ENCODE measurements at regions not wholly inside any gene's neighbourhood (a gene's known extent, or its start where the extent isn't known, plus 50 kb on each side); places are given as distances from the start of the nearest gene placed in this dataset.

DNA sequence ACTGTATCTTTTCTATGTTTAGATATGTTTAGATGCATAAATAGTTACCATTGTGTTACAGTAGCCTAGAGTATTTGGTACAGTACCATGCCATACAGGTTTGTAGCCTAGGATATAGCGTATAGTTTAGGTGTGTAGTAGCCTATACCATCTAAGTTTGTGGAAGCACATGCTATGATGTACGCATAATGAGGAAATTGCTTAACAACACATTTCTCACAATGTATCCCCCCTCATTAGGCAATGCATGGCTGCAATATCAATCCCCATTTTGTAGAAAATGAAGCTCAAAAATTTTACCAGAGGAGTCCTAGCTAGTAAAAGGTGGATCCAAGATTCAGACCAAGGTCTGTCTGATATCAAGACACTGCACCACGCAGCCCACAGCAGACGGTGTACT is 376.4 kb upstream of the NFE2L3 start:
- TF ChIP-seq, protein P1, sequence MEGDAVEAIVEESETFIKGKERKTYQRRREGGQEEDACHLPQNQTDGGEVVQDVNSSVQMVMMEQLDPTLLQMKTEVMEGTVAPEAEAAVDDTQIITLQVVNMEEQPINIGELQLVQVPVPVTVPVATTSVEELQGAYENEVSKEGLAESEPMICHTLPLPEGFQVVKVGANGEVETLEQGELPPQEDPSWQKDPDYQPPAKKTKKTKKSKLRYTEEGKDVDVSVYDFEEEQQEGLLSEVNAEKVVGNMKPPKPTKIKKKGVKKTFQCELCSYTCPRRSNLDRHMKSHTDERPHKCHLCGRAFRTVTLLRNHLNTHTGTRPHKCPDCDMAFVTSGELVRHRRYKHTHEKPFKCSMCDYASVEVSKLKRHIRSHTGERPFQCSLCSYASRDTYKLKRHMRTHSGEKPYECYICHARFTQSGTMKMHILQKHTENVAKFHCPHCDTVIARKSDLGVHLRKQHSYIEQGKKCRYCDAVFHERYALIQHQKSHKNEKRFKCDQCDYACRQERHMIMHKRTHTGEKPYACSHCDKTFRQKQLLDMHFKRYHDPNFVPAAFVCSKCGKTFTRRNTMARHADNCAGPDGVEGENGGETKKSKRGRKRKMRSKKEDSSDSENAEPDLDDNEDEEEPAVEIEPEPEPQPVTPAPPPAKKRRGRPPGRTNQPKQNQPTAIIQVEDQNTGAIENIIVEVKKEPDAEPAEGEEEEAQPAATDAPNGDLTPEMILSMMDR (IDR thresholded peaks at IDR 0.05; ENCODE audit: poor library complexity, severe bottlenecking): no peak
- no peak for TF ChIP-seq EZH2 (IDR thresholded peaks at IDR 0.05; ENCODE audit: borderline replicate concordance, insufficient read depth, low read length, poor library complexity, severe bottlenecking)
- TF ChIP-seq EP300 (conservative IDR thresholded peaks at IDR 0.05; ENCODE audit: poor library complexity, severe bottlenecking): no peak
- TF ChIP-seq MXI1 (conservative IDR thresholded peaks at IDR 0.05; ENCODE audit: poor library complexity, severe bottlenecking): no peak
- no peak for TF ChIP-seq TAF1 (IDR thresholded peaks at IDR 0.05; ENCODE audit: low read depth)
- no peak for TF ChIP-seq RAD21 (conservative IDR thresholded peaks at IDR 0.05)
- no peak for TF ChIP-seq POLR2AphosphoS5 (IDR thresholded peaks at IDR 0.05)
- TF ChIP-seq SMC3 (conservative IDR thresholded peaks at IDR 0.05; ENCODE audit: poor library complexity): no peak
- TF ChIP-seq, protein P2, sequence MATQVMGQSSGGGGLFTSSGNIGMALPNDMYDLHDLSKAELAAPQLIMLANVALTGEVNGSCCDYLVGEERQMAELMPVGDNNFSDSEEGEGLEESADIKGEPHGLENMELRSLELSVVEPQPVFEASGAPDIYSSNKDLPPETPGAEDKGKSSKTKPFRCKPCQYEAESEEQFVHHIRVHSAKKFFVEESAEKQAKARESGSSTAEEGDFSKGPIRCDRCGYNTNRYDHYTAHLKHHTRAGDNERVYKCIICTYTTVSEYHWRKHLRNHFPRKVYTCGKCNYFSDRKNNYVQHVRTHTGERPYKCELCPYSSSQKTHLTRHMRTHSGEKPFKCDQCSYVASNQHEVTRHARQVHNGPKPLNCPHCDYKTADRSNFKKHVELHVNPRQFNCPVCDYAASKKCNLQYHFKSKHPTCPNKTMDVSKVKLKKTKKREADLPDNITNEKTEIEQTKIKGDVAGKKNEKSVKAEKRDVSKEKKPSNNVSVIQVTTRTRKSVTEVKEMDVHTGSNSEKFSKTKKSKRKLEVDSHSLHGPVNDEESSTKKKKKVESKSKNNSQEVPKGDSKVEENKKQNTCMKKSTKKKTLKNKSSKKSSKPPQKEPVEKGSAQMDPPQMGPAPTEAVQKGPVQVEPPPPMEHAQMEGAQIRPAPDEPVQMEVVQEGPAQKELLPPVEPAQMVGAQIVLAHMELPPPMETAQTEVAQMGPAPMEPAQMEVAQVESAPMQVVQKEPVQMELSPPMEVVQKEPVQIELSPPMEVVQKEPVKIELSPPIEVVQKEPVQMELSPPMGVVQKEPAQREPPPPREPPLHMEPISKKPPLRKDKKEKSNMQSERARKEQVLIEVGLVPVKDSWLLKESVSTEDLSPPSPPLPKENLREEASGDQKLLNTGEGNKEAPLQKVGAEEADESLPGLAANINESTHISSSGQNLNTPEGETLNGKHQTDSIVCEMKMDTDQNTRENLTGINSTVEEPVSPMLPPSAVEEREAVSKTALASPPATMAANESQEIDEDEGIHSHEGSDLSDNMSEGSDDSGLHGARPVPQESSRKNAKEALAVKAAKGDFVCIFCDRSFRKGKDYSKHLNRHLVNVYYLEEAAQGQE (IDR thresholded peaks at IDR 0.05; ENCODE audit: borderline replicate concordance): no peak

Data from neural cell (in vitro differentiated cells).